BE2C (cell line): ENCODE measurements at regions not wholly inside any gene's neighbourhood (a gene's known extent, or its start where the extent isn't known, plus 50 kb on each side); places are given as distances from the start of the nearest gene placed in this dataset.

ENCODE experiments used
- DNase-seq: peaks from one replicate; pipeline ENCODE4 v3.0.0-alpha.2; 2020
- H3K27me3 ChIP-seq: fragments of 250-450 bp; sonication (Bioruptor Pico); 2 replicates; pipeline ENCODE4 v1.5.1; 2020; ENCODE audit warnings: mild to moderate bottlenecking
- H3K36me3 ChIP-seq: fragments of 250-450 bp; sonication (Bioruptor Pico); 2 replicates; pipeline ENCODE4 v1.5.1; 2020; ENCODE audit warnings: mild to moderate bottlenecking
- H3K4me1 ChIP-seq: fragments of 250-450 bp; sonication (Bioruptor Pico); 2 replicates; pipeline ENCODE4 v1.5.1; 2020
- H3K4me3 ChIP-seq: 2 replicates; pipeline ENCODE4 v1.5.1; 2011; ENCODE audit warnings: low read depth, low read length
- H3K9me3 ChIP-seq: fragments of 250-450 bp; sonication (Bioruptor Pico); 2 replicates; pipeline ENCODE4 v1.5.1; 2020
- TF ChIP-seq, protein P1 (sequence below): IDR thresholded peaks from 2 replicates; pipeline ENCODE4 v1.5.1; 2012; ENCODE audit warnings: mild to moderate bottlenecking, low read depth, low read length

DNA sequence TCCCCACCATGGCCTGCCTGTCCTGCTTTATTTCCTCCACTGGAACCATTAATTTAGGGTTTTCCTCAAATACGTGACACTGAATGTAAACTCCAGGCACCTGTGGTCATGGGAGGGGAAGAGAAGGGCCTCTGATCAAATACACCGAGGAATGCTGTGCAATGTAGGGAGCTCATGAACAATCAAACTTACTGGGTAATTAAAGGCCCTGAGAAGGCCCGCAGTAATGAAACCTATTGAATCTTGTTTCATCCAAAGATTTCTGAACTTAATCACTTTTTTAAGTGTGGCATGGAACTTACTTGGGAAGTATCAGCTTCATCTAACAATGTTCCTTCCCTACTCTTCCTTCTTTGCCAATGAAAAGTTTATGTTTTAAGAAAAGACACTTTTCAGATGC is 299.8 kb downstream of the MIAT start:
- DNase-seq = no peak
- Histone ChIP-seq H3K9me3 (no peaks in the 10 kb centered on the region), H3K36me3 (no peaks in the 10 kb centered on the region), H3K27me3 (no peaks in the 10 kb centered on the region), H3K4me1 (peaks cover 14% of the 10 kb centered on the region), H3K4me3 (no peak overlapping the region)
- TF ChIP-seq, protein P1, sequence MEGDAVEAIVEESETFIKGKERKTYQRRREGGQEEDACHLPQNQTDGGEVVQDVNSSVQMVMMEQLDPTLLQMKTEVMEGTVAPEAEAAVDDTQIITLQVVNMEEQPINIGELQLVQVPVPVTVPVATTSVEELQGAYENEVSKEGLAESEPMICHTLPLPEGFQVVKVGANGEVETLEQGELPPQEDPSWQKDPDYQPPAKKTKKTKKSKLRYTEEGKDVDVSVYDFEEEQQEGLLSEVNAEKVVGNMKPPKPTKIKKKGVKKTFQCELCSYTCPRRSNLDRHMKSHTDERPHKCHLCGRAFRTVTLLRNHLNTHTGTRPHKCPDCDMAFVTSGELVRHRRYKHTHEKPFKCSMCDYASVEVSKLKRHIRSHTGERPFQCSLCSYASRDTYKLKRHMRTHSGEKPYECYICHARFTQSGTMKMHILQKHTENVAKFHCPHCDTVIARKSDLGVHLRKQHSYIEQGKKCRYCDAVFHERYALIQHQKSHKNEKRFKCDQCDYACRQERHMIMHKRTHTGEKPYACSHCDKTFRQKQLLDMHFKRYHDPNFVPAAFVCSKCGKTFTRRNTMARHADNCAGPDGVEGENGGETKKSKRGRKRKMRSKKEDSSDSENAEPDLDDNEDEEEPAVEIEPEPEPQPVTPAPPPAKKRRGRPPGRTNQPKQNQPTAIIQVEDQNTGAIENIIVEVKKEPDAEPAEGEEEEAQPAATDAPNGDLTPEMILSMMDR = no peak

DNA sequence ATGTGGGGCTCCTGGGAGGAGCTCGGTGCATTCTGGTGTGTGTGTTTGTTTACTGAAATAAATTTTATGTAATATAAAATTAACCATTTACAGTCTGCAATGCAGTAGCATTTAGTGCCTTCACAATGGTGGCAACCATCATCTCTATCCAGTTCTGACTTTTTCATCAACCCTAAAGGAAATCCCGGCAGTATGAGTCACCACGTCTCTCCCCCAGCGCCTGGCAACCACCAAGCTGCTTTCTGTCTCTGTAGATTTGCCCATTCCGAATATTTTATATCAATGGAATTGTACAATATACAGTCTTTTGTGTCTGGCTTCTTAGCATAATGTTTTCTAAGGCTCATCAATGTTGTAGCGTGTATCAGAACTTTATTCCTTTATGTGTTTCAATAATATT is 300.5 kb downstream of the MIAT start:
- Histone ChIP-seq H3K4me3 (no peak overlapping the region), H3K27me3 (no peaks in the 10 kb centered on the region), H3K36me3 (no peaks in the 10 kb centered on the region), H3K4me1 (peaks cover 11% of the 10 kb centered on the region), H3K9me3 (no peaks in the 10 kb centered on the region)
- no peak for DNase-seq
- TF ChIP-seq, protein P1 = no peak

DNA sequence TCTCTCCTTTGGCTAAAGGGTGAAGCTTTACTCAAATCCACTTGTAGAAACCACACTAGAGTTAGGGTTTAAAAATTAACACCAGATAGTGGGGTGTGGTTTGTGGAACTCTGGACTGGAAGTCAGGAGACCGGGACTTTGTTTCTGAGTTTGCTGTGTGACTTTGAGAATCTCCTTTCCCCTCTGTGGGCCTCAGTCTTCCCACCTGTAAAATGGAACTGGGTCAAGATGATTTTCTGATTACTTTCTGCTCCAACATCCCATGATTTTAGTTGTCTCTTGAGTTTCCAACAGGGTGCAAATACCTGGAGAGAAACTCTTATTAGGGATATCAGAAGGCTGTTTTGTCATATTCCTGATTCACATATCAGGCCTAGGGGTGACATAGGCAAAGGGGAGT is 301.0 kb downstream of the MIAT start:
- Histone ChIP-seq H3K4me1 (peaks cover 6% of the 10 kb centered on the region), H3K4me3 (no peak overlapping the region), H3K9me3 (no peaks in the 10 kb centered on the region), H3K36me3 (no peaks in the 10 kb centered on the region), H3K27me3 (no peaks in the 10 kb centered on the region)
- no peak for DNase-seq
- TF ChIP-seq, protein P1 = no peak

DNA sequence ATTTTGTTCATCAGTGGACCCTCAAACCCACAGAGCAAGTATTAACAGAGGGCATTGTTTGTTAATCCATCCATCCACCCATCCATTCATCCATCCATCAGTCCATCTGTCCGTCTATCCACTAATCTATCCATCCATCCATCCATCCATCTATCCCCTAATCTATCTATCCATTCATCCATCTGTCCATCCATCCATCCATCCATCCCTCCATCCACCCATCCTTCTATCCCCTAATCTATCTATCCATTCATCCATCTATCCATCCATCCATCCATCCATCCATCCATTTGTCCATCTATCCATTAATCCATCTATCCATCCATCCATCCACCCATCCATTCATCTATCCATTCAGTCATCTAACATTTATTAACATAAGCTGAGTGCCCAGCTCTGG is 307.3 kb downstream of the MIAT start:
- H3K27me3 ChIP-seq = no peaks in the 10 kb centered on the region
- no peaks in the 10 kb centered on the region for H3K9me3 ChIP-seq
- DNase-seq = no peak

DNA sequence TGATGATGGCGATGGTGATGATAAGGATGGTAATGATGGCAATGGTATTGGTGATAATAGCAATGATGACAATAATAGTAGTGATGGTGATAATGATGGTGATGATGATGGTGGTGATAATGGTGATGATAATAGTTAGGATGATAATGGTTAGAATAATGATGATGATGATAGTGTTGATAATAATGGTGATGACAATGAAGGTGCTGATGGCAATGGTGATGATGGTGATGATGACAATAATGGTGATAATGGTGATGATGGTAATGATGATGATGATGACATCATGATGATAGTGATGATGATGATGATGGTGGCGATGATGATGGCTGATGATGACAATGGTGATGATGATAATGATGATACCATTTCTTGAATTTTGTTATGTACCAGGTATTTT is 309.9 kb downstream of the MIAT start:
- Histone ChIP-seq H3K36me3 (no peaks in the 10 kb centered on the region), H3K9me3 (no peaks in the 10 kb centered on the region), H3K4me3 (no peak overlapping the region), H3K4me1 (no peaks in the 10 kb centered on the region), H3K27me3 (no peaks in the 10 kb centered on the region)
- TF ChIP-seq, protein P1 = no peak
- no peak for DNase-seq

More for the DNA sequence above, 307.3 kb downstream of the MIAT start:
- TF ChIP-seq, protein P1 = no peak
- Histone ChIP-seq H3K4me1 (no peaks in the 10 kb centered on the region), H3K36me3 (no peaks in the 10 kb centered on the region), H3K4me3 (no peak overlapping the region)

DNA sequence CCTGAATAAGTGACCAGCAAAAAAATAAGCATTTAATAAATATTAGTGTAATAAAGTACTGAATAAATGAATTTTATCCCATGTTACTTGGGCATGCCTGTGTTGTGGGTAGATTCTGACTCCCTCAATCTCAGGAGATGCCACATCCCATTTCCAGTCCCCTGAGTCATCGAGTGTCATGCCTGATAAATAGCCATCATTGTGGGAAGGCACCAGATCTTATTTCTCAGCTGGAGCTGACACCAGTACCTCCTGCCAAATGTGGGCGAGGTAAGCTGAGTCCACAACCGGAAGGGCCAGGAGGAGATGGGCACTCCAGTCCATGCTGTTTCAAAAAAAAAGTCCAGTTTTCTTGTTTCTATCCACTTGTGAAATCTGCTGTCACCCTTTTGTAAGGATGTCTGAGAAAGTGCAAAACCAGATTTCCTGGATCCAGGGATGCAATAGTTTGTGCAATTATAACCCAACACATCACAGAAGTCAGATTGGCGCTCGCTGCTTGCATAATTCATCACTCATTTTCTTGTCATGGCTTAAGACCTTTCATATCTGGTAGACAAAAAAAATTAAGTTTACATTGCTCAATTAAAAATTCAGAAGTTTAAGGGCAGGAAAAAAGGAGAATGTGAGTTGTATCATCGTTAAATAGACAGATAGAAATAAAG is 311.6 kb downstream of the MIAT start:
- TF ChIP-seq, protein P1 = no peak
- no peak overlapping the region for H3K4me3 ChIP-seq
- H3K4me1 ChIP-seq = no peaks in the 10 kb centered on the region
- no peaks in the 10 kb centered on the region for H3K9me3 ChIP-seq
- H3K27me3 ChIP-seq = no peaks in the 10 kb centered on the region
- no peaks in the 10 kb centered on the region for H3K36me3 ChIP-seq
- DNase-seq = no peak
